Caco-2 (cell line): ENCODE measurements at regions not wholly inside any gene's neighbourhood (a gene's known extent, or its start where the extent isn't known, plus 50 kb on each side); places are given as distances from the start of the nearest gene placed in this dataset.
"Not testable (repeated sequence)": the region's sequence is repeated elsewhere in the genome, so short reads cannot be mapped to it uniquely, and the experiment has no call there.

ENCODE experiments used
- BruUV-seq: library from RNA; stranded (reverse); fragments of 400-500 nt; replicated peaks from 2 replicates; lab custom pipeline; 2021; lab: Mats Ljungman, UMichigan
- CTCF ChIA-PET: fragments of 300-600 bp; sonication (Branson Sonifier 250); formaldehyde crosslinking; loops from one replicate; lab custom pipeline; 2022; ENCODE audit warnings: antibody characterized with exemption; lab: Charles Lee
- POLR2A ChIA-PET: fragments of 300-600 bp; sonication (Branson Sonifier 250); formaldehyde crosslinking; loops from one replicate; lab custom pipeline; 2022; ENCODE audit warnings: antibody characterized with exemption; lab: Charles Lee
- DNase-seq, 2 experiments: peaks; one replicate each; pipeline versions ENCODE4 v3.0.0 to v3.0.0-alpha.2; 2020 to 2022
- H3K27me3 ChIP-seq: replicated peaks from 2 replicates; pipeline ENCODE4 v1.6.0; 2011; ENCODE audit warnings: low read length; ENCODE audit not compliant: control insufficient read depth, insufficient read depth
- H3K36me3 ChIP-seq: 2 replicates; pipeline ENCODE4 v1.5.1; 2011; ENCODE audit warnings: low read length; ENCODE audit not compliant: control insufficient read depth, insufficient read depth
- H3K4me1 ChIP-seq: fragments of 250-450 bp; sonication (Bioruptor Pico); 2 replicates; pipeline ENCODE4 v1.5.1; 2020; ENCODE audit warnings: mild to moderate bottlenecking
- H3K4me3 ChIP-seq: 2 replicates; pipeline ENCODE4 v1.5.1; 2011; ENCODE audit warnings: low read depth, mild to moderate bottlenecking, control low read depth, low read length
- H3K9me3 ChIP-seq: fragments of 250-450 bp; sonication (Bioruptor Pico); 2 replicates; pipeline ENCODE4 v1.5.1; 2020; ENCODE audit warnings: mild to moderate bottlenecking, moderate library complexity
- H3K27ac Mint-ChIP-seq: one replicate; pipeline ENCODE4 v1.8.0; 2022; ENCODE audit warnings: mixed read lengths; ENCODE audit not compliant: unreplicated experiment
- H3K27me3 Mint-ChIP-seq: one replicate; pipeline ENCODE4 v1.8.0; 2022; ENCODE audit warnings: mixed read lengths; ENCODE audit not compliant: insufficient read depth, unreplicated experiment
- H3K36me3 Mint-ChIP-seq: one replicate; pipeline ENCODE4 v1.8.0; 2022; ENCODE audit warnings: mild to moderate bottlenecking, mixed read lengths; ENCODE audit not compliant: insufficient read depth, unreplicated experiment
- H3K4me1 Mint-ChIP-seq: one replicate; pipeline ENCODE4 v1.8.0; 2022; ENCODE audit warnings: low read depth, mixed read lengths; ENCODE audit not compliant: unreplicated experiment
- H3K4me3 Mint-ChIP-seq: one replicate; pipeline ENCODE4 v1.8.0; 2022; ENCODE audit warnings: mild to moderate bottlenecking, moderate library complexity, mixed read lengths; ENCODE audit not compliant: unreplicated experiment
- H3K9me3 Mint-ChIP-seq: one replicate; pipeline ENCODE4 v1.8.0; 2022; ENCODE audit warnings: mixed read lengths; ENCODE audit not compliant: unreplicated experiment
- intact Hi-C: fragments of 100-400 bp; cut with micrococcal nuclease; formaldehyde crosslinking; loops from one replicate; pipeline ENCODE4 v1.10.0; 2022; ENCODE audit not compliant: unreplicated experiment
- TF ChIP-seq, protein P1 (sequence below), 2 experiments: fragments of 200-600 bp in 1 of 2; IDR thresholded peaks; 1 replicate in 1 of 2; 2 replicates in 1 of 2; pipeline versions ENCODE4 v1.5.1 to v1.8.0; 2011 to 2022; ENCODE audit warnings: antibody characterized with exemption in 1 of 2, control low read depth in 1 of 2, inconsistent platforms in 1 of 2, low read depth in 1 of 2, low read length in 1 of 2, mild to moderate bottlenecking in 1 of 2, moderate library complexity in 1 of 2; ENCODE audit not compliant: insufficient read depth in 1 of 2, severe bottlenecking in 1 of 2, unreplicated experiment in 1 of 2

DNA sequence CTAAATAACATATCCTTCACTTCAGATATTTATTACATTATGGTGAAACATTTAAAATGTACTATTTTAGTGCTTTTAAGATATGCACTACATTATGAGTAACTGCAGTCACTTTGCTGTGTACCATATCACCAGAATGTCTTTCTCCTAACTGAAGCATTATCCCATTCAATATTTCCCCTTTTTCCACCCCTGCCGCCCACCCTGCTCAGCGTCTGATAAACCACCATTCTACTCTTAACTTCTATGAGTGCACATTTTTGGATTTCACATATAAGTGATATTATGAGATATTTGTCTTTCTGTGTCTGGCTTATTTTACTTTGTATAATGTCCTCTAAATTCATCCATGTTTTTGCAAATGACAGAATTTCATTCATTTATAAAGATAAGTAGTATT lies 126.4 kb downstream of the CCDC74A start:
- POLR2A ChIA-PET, H3K4me3 ChIP-seq, H3K9me3 Mint-ChIP-seq, H3K9me3 ChIP-seq, H3K4me1 ChIP-seq, H3K27ac Mint-ChIP-seq, H3K4me1 Mint-ChIP-seq, H3K36me3 ChIP-seq, CTCF ChIA-PET, intact Hi-C loops, H3K27me3 ChIP-seq, DNase-seq, BruUV-seq, H3K36me3 Mint-ChIP-seq, H3K4me3 Mint-ChIP-seq: not testable (repeated sequence)
- H3K27me3 Mint-ChIP-seq, result peaks cover 10% of the 10 kb centered on the region

- H3K4me1 Mint-ChIP-seq, result no peaks in the 10 kb centered on the region
- POLR2A ChIA-PET, result no interaction called here
- intact Hi-C loops, result no loop called here
These were observed 129.3 kb downstream of the CCDC74A start for GRCh38 chr2:131656816-131657633.

DNA sequence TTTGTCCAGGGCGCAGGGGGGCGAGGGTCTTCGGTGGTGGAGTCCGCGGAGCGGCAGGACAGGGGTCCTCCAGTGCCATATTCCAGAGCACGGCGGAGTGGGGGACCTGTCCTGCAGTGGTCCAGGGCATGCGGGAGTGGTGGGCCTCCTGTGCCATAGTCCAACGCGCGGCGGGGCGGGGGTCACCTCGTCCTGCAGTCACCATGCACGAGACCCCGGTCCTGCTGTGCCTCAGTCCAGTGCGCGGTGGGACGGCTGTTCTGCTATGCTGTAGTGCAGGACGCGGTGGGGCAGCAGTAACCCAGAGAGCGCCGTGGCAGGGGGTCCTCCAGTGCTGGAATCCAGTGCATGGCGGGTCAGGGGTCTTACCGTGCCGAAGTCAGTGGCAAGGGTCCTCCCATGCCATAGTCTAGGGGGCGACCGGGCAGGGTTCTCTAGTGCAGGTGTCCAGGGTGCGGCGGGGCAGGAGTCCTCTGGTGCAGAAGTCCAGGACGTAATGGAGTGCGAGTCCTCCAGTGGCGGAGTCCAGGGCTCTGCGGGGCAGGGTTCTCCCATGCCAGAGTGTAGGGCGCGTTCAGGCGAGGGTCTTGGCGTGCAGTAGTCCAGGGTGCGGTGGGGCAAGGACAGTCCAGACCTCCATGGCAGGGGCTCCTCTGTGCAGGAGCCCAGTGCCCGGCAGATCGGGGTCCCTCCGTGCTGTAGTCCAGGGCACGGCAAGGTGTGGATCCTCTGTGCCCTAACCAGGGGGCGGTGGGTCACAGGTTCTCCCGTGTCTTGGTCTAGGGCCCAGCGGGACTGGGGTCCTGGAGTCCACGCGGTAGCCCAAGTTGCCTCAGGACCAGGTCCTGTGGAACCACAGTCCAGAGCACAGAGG lies 130.4 kb downstream of the CCDC74A start:
- Histone ChIP-seq H3K4me3 (no peak overlapping the region), H3K9me3 (no peaks in the 10 kb centered on the region), H3K4me1 (no peaks in the 10 kb centered on the region), H3K27me3 (no peaks in the 10 kb centered on the region), H3K36me3 (no peaks in the 10 kb centered on the region)
- no TSS peak for BruUV-seq
- TF ChIP-seq, protein P1, sequence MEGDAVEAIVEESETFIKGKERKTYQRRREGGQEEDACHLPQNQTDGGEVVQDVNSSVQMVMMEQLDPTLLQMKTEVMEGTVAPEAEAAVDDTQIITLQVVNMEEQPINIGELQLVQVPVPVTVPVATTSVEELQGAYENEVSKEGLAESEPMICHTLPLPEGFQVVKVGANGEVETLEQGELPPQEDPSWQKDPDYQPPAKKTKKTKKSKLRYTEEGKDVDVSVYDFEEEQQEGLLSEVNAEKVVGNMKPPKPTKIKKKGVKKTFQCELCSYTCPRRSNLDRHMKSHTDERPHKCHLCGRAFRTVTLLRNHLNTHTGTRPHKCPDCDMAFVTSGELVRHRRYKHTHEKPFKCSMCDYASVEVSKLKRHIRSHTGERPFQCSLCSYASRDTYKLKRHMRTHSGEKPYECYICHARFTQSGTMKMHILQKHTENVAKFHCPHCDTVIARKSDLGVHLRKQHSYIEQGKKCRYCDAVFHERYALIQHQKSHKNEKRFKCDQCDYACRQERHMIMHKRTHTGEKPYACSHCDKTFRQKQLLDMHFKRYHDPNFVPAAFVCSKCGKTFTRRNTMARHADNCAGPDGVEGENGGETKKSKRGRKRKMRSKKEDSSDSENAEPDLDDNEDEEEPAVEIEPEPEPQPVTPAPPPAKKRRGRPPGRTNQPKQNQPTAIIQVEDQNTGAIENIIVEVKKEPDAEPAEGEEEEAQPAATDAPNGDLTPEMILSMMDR (IDR thresholded peaks at IDR 0.05; ENCODE audit: insufficient read depth in 1 of 2, low read depth in 1 of 2, low read length in 1 of 2, severe bottlenecking in 1 of 2, unreplicated experiment in 1 of 2), result no peak
- no peak overlapping the region for H3K27ac Mint-ChIP-seq
- no peaks in the 10 kb centered on the region for H3K9me3 Mint-ChIP-seq
- no peaks in the 10 kb centered on the region for H3K4me1 Mint-ChIP-seq
- ChIA-PET CTCF (no interaction called here), POLR2A (no interaction called here)
- no peaks in the 10 kb centered on the region for H3K36me3 Mint-ChIP-seq
- no peak for DNase-seq
- no peak overlapping the region for H3K4me3 Mint-ChIP-seq
- intact Hi-C loops, result no loop called here
- peaks cover 6% of the 10 kb centered on the region for H3K27me3 Mint-ChIP-seq

More at GRCh38 chr2:131656816-131657633, 129.3 kb downstream of the CCDC74A start:
- Mint-ChIP-seq H3K4me3 (no peak overlapping the region), H3K36me3 (no peaks in the 10 kb centered on the region), H3K27ac (no peak overlapping the region), H3K9me3 (no peaks in the 10 kb centered on the region), H3K27me3 (peaks cover 6% of the 10 kb centered on the region)
- CTCF ChIA-PET, result no interaction called here
- TF ChIP-seq, protein P1 (IDR thresholded peaks at IDR 0.05; ENCODE audit: insufficient read depth in 1 of 2, low read depth in 1 of 2, low read length in 1 of 2, severe bottlenecking in 1 of 2, unreplicated experiment in 1 of 2), result no peak
- Histone ChIP-seq H3K36me3 (no peaks in the 10 kb centered on the region), H3K27me3 (no peaks in the 10 kb centered on the region), H3K4me3 (no peak overlapping the region), H3K4me1 (no peaks in the 10 kb centered on the region), H3K9me3 (no peaks in the 10 kb centered on the region)
- no peak for DNase-seq
- BruUV-seq, result no TSS peak
